ENCODE measurements at regions not wholly inside any gene's neighbourhood (a gene's known extent, or its start where the extent isn't known, plus 50 kb on each side); places are given as distances from the start of the nearest gene placed in this dataset.

DNA sequence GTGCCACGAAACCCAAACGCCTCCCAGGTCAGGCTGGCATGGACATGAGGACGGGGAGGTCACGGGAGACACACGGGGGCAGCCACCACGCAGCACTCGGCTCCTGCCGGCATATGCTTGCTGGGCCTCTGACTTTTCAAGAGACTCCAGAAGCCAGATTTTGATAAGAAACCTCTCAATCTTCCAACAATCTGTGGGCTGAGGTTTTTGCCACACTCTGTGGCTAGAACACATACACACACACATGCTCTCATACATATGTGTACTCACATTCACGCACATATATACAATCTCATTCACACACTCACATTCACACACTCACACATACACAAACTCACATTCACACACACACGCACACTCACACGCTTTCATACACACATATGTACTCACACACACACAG, 86.7 kb upstream of the LINGO1 start:
- FAIRE-seq = no peak
- no peak for DNase-seq (ENCODE audit: insufficient read length, low spot score)

DNA sequence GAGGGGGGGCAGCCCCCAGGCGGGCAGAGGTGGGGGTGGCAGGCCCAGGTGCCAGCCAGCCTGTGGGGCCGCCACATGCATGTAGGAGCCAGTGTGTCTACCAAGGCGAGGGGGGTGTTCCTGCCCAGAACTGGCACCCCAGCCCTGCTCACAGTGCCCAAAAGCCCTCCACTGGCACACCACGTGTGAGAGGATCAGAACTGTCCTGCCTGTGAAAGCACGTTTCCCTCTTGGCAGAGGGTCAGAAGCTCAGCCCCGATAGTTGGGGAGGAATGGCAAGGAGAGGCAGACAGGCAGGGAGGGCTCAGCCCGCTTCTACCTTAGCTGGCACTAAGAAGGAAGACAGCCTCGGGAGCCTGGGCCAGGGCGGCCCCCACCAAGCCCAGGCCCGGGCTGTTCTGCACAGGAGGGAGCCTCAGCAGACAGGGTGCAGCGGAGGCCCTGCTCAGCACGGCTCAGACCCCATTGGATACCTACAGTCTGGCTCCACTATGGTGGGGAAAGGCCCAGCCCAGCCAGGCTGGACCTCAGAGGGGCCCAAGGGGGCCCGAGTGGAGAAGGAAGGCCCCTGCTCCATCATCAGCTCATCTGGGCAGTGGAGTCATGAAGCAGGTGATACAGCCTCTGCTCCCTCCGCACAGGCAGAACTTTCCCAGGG, 84.8 kb upstream of the LINGO1 start:
- DNase-seq (ENCODE audit: insufficient read length, low spot score) (no peak), FAIRE-seq (no peak)

DNA sequence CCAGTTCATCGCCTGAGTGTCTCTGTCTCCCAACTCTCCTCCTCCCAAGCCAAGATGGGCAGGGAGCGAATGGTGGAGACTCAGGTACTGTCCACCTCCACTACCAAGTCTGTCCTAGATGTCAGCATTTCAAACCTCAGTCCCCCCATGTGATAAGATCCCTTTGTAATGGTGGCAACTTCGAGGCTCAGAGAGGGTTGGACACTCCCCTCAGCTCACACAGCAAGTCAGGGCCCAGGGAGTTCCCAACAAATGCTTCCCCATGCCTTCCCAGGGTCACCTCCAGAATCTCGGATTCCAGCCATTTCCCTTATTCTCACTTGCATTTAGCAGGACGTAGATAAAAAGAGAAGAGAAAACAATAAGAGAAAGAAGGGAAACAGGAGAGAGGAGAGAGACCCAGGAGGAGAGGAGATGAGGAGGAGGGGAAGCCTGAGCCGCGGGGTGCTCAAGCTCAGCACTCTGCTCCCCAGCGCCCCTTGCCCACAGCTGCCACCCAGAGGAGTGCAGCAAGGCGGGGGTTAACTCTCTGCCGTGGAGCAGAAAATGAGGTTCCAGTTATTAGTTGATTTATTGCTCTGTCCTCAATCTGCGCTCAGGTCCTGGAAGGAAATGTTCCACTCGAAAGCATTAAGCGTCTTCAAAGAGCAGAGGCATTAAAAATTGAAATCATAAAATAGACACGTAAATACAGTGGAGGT, 84.1 kb upstream of the LINGO1 start:
- FAIRE-seq = no peak
- no peak for DNase-seq (ENCODE audit: insufficient read length, low spot score)

DNA sequence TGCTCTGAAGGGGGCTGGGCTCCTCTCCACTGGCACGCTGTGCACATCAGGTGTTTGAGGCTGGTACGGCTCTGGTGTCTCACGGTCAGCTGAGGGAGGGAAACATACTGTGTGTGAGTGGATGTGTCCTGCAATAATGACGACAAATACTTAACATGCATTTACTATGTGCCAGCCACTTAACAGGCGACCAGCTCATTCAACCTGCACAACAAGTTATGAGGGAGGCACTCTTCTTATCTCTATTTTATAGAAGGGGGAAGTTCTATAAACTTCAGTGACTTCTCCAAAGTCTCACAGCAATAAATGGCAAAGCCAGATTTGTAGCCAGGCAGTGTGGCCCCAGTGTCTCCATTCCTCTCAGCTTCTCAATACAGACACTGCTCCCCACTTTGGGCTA, 83.1 kb upstream of the LINGO1 start:
- DNase-seq (ENCODE audit: insufficient read length, low spot score) (no peak), FAIRE-seq (no peak)

DNA sequence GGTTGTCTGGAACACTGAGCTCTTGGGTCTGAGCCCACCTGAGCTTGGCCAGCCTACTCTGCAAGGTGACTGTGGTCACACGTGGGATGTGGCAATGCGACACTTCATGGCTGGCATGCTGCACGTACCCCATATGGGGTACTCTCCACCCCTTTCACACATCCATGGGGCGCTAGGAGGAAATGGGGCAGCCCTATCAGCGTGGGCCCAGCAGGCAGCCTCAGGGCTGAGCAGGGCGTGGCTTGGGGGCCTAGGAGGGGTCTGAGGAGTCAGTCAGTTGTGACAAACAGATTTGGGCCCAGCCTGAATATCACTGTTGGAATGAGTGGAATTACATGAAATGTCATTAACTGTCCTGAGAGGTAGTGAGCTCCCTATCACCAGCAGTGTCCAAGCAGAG, 82.3 kb upstream of the LINGO1 start:
- DNase-seq (ENCODE audit: insufficient read length, low spot score) (no peak), FAIRE-seq (no peak)

DNA sequence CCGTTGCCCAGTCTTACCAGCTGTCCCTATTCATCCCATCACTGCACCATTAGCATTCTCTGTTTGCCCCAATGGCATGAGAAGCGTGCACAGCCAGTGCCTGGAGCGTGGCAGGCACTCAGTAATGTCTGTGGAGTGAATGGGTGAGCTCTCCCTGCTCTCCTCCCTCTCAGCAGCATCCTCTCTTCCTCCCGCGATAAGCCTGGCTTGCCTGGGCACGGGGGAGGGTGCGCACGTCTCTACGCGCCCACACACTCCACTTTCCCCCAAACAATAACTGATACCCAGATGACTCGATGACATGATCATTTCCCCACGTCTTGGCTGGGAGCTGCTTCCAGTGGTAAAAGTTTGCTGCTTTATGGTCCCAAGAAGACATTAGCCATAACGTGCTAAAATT, 81.8 kb upstream of the LINGO1 start:
- FAIRE-seq = no peak
- no peak for DNase-seq (ENCODE audit: insufficient read length, low spot score)

DNA sequence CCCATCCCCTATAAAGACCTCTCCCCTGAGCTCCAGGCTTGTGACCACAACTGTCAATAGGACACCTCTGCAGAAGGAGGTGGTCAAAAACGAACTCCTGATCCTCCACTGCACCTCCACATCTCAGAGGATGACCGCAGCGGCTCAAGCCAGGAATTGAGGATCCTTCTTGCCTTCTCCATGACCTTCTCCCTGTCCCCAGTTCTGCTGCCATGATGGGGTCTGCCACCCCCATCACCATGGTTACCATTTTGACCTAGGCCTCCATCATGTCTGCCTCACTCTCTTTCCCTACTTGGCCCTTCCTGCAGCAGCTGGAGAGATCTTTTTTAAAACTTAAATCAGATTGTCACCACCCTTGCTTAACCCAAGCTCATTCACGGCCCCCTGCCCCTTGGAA, 81.3 kb upstream of the LINGO1 start:
- DNase-seq (ENCODE audit: insufficient read length, low spot score) = no peak
- no peak for FAIRE-seq

DNA sequence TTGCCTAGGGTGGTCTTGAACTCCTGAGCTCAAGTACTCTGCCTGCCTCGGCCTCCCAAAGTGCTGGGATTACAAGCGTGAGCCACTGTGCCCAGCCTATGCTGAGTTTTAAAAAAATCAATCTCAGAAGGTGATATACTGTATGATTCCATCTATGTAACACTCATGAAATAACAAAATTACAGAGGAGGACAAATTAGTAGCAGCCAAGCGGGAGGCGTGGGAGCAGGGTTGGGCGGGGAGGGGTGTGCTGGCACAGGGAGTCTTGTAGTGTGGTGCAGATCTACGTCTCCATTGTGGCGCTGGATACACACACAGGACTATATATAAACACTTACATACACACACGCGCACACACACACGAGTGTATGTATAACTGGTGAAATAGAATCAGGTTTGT, 80.6 kb upstream of the LINGO1 start:
- FAIRE-seq (no peak), DNase-seq (ENCODE audit: insufficient read length, low spot score) (no peak)

DNA sequence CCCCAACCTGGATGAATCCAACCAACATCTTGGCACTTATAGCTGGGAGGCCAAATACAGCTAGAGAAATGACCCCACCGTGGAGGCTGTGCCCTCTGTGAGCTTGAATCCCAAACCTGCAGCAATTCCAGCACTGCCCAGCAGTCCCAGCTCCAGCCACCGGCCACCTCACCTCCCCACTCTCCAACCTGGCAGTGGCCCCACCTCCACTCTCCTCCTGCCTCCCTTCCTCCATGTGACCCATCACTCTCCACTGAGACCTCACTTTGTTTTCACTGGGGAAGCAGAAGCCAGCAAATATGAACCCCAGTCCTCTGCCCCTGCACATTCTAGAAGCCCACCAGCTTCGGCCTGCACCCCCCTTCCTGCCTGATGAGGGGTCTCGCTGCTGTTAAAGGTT, 79.7 kb upstream of the LINGO1 start:
- FAIRE-seq (no peak), DNase-seq (ENCODE audit: insufficient read length, low spot score) (no peak)

DNA sequence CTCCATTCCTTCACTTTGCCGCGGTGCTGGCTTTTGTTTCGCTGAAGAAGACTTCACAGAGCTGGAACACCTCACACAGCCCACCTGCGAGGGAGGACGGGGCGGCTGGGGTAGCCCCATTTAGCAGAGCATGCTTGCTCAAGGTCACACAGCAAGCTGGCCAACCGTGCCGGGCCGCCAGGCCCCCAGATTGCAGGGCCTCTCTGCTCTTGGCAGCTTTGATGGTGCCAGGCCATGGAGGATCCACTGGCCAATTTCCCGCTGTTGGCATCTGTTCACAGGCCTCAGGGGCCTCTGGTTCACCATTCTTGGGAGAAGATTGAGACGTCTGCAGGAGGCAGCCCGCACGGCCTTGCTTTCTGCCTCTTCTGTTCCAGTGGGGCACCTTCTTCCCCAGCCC, 77.9 kb upstream of the LINGO1 start:
- DNase-seq (ENCODE audit: insufficient read length, low spot score) = no peak
- FAIRE-seq = no peak

DNA sequence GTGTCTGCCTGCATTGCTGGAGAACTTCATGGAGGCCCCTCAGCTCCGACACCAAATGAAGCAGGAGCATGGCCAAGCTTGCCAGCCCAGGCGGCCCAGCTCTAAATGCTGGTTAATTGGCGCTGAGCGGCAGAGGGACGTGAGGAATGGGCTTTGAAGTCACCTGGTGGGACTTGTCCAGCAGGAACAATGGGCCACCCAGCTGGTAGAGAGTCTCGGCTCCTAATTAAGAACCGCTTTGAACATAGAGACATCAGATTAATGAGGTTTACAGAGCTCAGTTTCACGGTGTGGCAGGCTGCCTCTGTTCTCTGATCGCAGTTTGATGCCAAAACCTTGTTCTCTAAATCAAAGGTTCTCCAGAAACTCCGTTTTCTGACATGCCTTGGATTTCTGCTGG, 77.5 kb upstream of the LINGO1 start:
- no peak for DNase-seq (ENCODE audit: insufficient read length, low spot score)
- FAIRE-seq = no peak

DNA sequence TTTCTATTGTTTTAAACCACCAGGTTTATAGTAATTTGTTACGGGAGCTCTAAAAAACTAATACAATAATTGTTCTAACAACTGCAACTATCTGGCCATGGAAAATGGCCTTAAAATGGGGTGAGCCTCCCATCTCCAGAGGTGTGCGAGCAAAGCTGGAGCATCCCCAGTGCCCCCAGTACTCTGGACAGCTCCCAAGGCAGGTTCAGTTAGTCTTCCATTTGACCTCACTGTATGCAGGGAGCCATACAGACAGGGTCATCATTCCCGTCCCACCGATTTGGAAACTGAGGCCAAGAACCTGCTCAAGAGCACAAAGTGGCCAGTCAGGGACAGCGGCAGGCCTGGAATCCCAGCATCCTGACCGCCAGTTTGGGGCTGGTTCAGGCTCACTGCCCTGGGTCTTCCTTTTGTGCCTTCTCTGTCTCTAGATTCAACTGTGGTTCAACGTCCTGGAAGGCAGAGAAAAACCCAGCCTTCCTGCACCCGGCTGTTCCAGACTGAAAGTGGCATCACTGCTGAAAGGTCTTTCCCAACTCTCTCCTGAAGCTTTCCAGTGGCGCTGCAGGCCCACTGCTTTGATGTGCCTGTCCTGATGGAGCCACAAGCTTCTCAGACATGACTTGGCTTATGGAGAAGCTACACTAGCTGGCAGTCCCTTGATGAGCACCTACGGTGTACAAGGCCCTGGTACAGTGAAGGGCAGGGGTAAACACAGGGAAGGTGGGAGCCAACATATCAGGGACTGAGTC, 76.6 kb upstream of the LINGO1 start:
- FAIRE-seq (no peak), DNase-seq (ENCODE audit: insufficient read length, low spot score) (no peak)

DNA sequence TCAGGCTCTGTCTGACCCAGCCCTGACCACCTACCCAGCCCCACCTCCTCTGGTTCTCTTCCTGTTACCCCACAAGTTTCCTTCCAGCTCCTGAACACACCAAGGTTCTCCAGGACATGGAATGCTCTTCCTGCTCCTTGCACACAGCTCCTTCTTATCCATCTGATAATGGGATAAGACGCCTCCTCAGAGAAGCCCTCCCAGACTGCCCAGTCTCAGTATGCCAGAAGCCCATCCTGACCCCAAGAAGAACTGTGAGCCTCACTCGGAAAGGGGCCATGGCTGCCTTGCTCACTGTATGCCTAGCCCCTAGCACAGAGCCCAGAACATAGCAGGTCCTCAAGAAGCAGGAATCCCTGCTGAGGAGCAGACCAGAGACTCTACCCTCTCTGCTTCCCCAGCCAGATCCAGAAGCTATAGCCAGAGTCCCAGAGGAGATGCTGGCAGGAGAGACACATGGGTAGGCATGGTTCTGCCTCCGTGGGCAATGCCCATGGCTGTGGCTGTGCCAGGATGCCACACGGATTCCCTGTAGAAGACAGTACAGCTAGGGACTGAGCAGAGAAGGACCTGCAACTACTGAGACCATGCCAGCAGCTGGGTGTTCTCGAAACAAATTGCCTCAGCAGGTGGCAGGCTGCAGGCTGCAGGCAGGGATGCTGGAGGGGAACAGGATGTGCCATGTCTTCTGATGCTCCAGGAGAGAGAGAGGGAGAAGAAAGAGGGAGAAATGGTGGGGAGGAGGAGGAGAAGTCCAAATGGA, 74.0 kb upstream of the LINGO1 start:
- FAIRE-seq = no peak
- no peak for DNase-seq (ENCODE audit: insufficient read length, low spot score)

DNA sequence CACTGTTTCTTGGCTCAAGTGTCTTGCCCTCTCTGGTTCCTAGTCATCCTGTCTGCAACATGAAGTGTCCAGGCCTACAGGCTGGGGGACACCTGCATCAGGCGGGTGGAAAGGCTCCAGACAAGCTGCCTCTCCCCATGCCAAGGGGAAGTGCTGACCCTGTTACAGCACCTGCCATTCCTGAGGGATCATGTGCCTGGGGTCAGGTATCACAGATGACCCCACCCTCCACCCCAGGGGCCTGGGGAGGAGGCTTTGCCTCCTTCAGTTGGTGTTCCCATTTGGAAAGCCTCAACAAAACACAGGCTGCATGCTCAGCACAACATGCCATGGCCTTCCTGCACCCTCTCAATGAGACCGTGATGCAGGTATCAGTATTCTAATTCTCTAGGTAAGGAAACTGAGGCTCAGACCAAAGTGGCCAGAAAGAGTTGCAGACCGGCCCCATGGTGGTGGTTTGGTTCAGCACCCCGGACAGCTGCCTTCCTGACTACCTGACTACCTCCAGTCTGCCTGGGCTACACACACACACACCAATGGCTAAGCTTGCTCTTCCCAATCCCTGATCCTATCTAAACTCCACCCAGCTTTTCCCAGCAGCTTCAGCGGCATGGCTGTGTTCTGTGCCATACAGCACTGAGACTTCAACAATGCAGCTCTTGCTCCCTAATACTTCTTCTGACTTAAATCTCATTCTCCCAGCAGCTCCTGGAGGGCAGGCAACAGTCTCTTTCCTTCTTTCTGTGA, 69.7 kb upstream of the LINGO1 start:
- FAIRE-seq (no peak), DNase-seq (ENCODE audit: insufficient read length, low spot score) (peak; percentile 54)

DNA sequence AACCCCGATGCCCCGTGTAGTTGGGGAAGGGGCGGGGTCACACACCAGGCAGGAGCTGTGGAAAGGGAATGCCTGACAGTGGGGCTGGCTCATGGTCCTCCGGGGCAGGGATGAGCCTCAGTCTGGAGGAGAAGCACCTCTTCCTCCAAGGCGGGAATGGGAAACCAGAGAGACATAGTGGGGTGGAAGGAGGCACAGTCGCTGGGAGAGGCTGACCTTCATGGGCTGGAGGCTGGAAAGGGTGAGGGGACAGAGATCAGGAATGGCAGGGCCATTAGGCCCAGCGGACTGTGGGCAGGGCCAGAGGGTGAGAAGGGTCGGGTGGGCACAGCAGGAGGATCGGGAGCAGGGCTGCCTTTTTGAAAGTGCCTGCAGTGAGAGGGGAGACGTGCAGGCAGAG, 65.8 kb upstream of the LINGO1 start:
- no peak for FAIRE-seq
- DNase-seq (ENCODE audit: insufficient read length, low spot score) = no peak

DNA sequence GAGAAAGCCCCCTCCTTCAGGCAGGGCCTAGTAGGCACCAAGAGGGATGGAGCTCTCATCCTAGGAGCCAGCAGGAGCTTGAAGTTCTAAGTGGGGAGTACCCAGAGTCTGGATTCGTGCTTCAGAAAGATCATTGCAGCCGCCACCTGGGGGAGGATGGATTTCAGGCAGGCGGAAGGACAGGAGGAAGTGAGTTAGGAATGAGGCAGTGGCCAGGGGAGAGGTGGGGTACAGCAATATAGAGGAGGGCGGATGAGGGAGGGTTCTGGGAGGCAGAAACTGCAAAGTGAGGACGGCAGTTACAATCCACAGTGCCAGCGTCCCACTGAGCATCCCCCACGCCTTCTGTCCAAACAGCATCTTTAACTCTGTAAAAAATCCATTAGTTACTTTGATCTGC, 65.2 kb upstream of the LINGO1 start:
- FAIRE-seq (no peak), DNase-seq (ENCODE audit: insufficient read length, low spot score) (no peak)

DNA sequence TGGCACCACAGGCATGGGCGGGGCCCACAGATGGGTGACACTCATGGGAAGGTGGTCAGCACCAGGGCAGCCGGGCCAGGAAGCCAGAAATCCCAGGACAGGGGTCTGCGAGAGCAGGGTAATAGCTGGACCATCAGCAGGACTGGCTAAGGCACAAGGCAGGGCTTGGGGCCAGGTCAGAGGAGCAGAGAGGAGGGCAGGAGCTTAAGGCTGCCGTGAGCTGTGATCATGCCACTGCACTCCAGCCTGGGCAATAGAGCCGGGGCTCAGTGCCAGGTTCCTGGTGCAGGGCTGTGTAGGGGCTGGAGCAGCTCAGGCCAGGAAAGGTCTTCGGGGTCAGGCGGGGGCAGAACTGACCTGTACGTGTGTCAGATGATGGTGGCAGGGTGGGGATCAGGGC, 64.2 kb upstream of the LINGO1 start:
- FAIRE-seq (no peak), DNase-seq (ENCODE audit: insufficient read length, low spot score) (no peak)

DNA sequence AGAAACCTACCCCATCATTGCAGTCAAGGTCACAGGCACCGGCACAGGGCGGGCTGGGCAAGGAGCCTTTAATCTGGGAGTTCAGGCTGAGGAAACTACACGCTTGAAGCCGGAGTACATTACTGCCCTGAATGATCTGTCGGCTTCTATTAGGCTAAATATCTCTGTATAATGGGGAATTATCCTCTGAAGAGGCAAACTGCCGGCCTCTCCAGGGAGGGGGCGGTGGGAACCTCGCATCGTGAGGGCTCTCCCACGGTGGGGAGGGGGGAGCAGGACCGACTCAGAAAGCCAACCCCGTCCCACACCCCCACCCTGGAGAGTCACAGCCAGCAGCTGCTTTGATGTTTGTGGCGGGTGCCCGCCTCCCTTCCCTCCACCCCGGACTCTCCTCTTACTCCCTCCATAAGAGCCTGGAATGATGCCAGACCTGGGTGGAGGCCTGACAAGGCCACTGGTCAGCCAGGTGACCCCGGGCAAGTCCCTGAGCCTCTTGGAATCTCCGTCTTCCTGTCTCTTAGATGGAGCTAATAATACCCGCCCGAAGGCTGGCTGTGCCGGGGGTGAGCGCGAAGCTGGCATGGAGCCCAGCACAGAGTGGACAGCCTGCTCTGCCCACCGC, 63.4 kb upstream of the LINGO1 start:
- FAIRE-seq (no peak), DNase-seq (ENCODE audit: insufficient read length, low spot score) (no peak)

DNA sequence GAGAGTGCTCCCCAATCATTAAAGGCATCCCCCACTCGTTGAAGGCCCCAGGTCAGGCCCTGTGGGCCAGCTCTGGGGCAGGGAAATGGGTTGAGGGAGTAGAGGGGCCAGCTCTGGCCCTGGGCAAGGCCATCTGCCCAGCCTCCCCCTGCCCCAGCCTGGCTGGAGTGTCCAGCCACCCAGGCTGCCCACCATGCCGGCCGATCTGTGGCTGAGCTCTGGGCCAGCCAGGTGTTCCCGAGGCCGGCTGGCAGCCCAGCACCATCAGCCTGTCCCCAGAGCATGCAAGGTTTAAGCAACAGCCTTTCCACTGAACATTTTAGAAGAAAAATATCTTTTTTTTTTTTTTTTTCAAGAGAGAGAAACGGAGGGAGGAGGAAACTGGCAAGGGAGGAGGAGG, 62.8 kb upstream of the LINGO1 start:
- no peak for FAIRE-seq

DNA sequence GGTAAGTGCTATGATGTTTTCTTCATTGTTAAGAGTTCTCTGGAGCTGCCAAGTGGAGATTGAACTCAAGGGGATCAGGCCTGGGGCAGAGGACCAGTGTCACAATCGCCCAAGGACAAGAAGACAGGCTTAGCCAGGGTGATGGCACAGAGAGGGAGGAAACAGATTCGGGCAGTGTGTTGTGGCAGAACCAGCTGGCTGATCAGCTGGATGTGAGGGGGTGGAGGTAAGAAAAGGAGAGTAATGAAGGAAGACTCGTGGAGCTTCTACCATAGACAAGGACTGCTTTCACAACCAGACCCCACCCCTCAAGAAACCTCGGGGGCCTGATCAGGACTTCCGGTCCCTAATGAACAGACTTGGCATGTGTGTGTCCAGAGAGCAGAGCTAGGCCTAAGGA, 60.9 kb upstream of the LINGO1 start:
- no peak for FAIRE-seq
- DNase-seq (ENCODE audit: insufficient read length, low spot score) = no peak

More for the DNA sequence above, 62.8 kb upstream of the LINGO1 start:
- no peak for DNase-seq (ENCODE audit: insufficient read length, low spot score)

Data from HTR-8/SVneo (cell line).